OCI-LY7 (cell line): ENCODE measurements at regions not wholly inside any gene's neighbourhood (a gene's known extent, or its start where the extent isn't known, plus 50 kb on each side); places are given as distances from the start of the nearest gene placed in this dataset.

Experiments
- BruUV-seq: library from RNA; stranded (reverse); fragments of 400-500 nt; replicated peaks from 2 replicates; lab custom pipeline; 2021; lab: Mats Ljungman, UMichigan
- CTCF ChIA-PET: fragments of 300-600 bp; sonication (Branson Sonifier 250); formaldehyde crosslinking; loops from one replicate; lab custom pipeline; 2022; ENCODE audit warnings: antibody characterized with exemption; ENCODE audit not compliant: unreplicated experiment; lab: Charles Lee
- POLR2A ChIA-PET: fragments of 300-600 bp; sonication (Branson Sonifier 250); formaldehyde crosslinking; loops from one replicate; lab custom pipeline; 2022; ENCODE audit warnings: antibody characterized with exemption; lab: Charles Lee
- DNase-seq: peaks from one replicate; pipeline ENCODE4 v3.0.0-alpha.2; 2015; ENCODE audit warnings: low spot score
- H2AFZ ChIP-seq: fragments of 200-600 bp; sonication (generic), shearing (Covaris generic); 2 replicates; pipeline ENCODE4 v1.6.1; 2014; ENCODE audit warnings: mild to moderate bottlenecking, antibody characterized with exemption, low read length, moderate library complexity
- H3K27ac ChIP-seq: fragments of 200-600 bp; sonication (generic); 2 replicates; pipeline ENCODE4 v1.5.1; 2014; ENCODE audit warnings: mixed run types, low read depth, mild to moderate bottlenecking, moderate library complexity, low read length, inconsistent platforms; ENCODE audit not compliant: poor library complexity, severe bottlenecking
- H3K36me3 ChIP-seq: fragments of 200-600 bp; sonication (generic); 2 replicates; pipeline ENCODE4 v1.6.1; 2014; ENCODE audit warnings: mild to moderate bottlenecking, antibody characterized with exemption, low read length, moderate library complexity, mixed read lengths; ENCODE audit not compliant: insufficient read depth
- H3K4me1 ChIP-seq: fragments of 200-600 bp; sonication (generic); 2 replicates; pipeline ENCODE4 v1.5.1; 2014; ENCODE audit warnings: mild to moderate bottlenecking, low read length; ENCODE audit not compliant: insufficient read depth, poor library complexity, severe bottlenecking
- H3K4me2 ChIP-seq: fragments of 200-600 bp; sonication (generic); 2 replicates; pipeline ENCODE4 v1.6.1; 2014; ENCODE audit warnings: mild to moderate bottlenecking, low read length
- H3K4me3 ChIP-seq: fragments of 200-600 bp; sonication (generic); 2 replicates; pipeline ENCODE4 v1.5.1; 2014; ENCODE audit warnings: mild to moderate bottlenecking, low read depth, low read length; ENCODE audit not compliant: poor library complexity, severe bottlenecking
- H3K79me2 ChIP-seq: fragments of 200-600 bp; sonication (generic); 2 replicates; pipeline ENCODE4 v1.6.1; 2016; ENCODE audit warnings: low read depth, mild to moderate bottlenecking, low read length, moderate library complexity, mixed read lengths; ENCODE audit not compliant: insufficient read depth
- H3K9me2 ChIP-seq: fragments of 200-600 bp; sonication (generic); 2 replicates; pipeline ENCODE4 v1.6.1; 2016; ENCODE audit warnings: mild to moderate bottlenecking, low read length, mixed read lengths; ENCODE audit not compliant: insufficient read depth
- H3K9me3 ChIP-seq: fragments of 200-600 bp; sonication (generic); 2 replicates; pipeline ENCODE4 v1.6.1; 2014; ENCODE audit warnings: mild to moderate bottlenecking, mixed run types, low read length, mixed read lengths
- H4K20me1 ChIP-seq: fragments of 200-600 bp; sonication (generic); 2 replicates; pipeline ENCODE4 v1.6.1; 2014; ENCODE audit warnings: mild to moderate bottlenecking, antibody characterized with exemption, low read length, moderate library complexity, mixed read lengths; ENCODE audit not compliant: insufficient read depth
- EZH2phosphoT487 ChIP-seq: fragments of 200-600 bp; sonication (generic); IDR thresholded peaks from 2 replicates; pipeline ENCODE4 v1.6.1; 2018; ENCODE audit warnings: low read depth, borderline replicate concordance, mild to moderate bottlenecking, mixed run types, antibody characterized with exemption, low read length, moderate library complexity, mixed read lengths
- intact Hi-C: fragments of 100-400 bp; cut with micrococcal nuclease; formaldehyde crosslinking; loops from one replicate; pipeline ENCODE4 v1.10.0; 2022; ENCODE audit not compliant: unreplicated experiment
- TF ChIP-seq, protein P1 (sequence below): fragments of 200-600 bp; sonication (generic); conservative IDR thresholded peaks from 2 replicates; pipeline ENCODE4 v1.5.1; 2014; ENCODE audit warnings: mild to moderate bottlenecking, antibody characterized with exemption, low read length, moderate library complexity, mixed read lengths

DNA sequence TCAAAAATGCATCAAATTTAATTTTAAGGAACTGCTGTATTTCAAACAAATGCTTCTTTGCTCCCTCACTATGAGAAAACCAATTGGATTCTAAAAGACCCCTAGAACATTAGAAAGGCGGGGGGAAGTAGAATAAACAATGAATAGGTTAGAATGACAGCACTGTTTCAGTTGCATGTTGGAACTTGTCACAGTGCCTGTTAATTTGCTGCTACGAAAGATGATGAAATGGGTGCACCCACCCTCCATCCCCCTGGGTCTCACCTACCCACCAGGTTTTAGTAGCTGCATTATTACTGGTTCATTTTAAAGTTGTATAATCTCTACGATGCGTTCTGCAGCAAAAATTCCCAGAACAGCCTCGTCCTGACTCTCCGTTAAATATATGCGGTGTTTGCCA lies 193.0 kb upstream of the COPS8 start:
- no peaks in the 10 kb centered on the region for H3K4me1 ChIP-seq
- ChIA-PET CTCF (no interaction called here), POLR2A (no interaction called here)
- H3K9me3 ChIP-seq, result no peaks in the 10 kb centered on the region
- H2AFZ ChIP-seq, result no peak overlapping the region
- intact Hi-C loops, result no loop called here
- no peak overlapping the region for H3K4me2 ChIP-seq
- no peaks in the 10 kb centered on the region for H4K20me1 ChIP-seq
- DNase-seq, result no peak
- TF ChIP-seq, protein P1, sequence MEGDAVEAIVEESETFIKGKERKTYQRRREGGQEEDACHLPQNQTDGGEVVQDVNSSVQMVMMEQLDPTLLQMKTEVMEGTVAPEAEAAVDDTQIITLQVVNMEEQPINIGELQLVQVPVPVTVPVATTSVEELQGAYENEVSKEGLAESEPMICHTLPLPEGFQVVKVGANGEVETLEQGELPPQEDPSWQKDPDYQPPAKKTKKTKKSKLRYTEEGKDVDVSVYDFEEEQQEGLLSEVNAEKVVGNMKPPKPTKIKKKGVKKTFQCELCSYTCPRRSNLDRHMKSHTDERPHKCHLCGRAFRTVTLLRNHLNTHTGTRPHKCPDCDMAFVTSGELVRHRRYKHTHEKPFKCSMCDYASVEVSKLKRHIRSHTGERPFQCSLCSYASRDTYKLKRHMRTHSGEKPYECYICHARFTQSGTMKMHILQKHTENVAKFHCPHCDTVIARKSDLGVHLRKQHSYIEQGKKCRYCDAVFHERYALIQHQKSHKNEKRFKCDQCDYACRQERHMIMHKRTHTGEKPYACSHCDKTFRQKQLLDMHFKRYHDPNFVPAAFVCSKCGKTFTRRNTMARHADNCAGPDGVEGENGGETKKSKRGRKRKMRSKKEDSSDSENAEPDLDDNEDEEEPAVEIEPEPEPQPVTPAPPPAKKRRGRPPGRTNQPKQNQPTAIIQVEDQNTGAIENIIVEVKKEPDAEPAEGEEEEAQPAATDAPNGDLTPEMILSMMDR, result no peak
- TF ChIP-seq EZH2phosphoT487, result no peak
- no peak overlapping the region for H3K27ac ChIP-seq
- H3K9me2 ChIP-seq, result no peaks in the 10 kb centered on the region
- H3K4me3 ChIP-seq, result no peak overlapping the region
- no TSS peak for BruUV-seq
- H3K36me3 ChIP-seq, result no peaks in the 10 kb centered on the region
- no peaks in the 10 kb centered on the region for H3K79me2 ChIP-seq

DNA sequence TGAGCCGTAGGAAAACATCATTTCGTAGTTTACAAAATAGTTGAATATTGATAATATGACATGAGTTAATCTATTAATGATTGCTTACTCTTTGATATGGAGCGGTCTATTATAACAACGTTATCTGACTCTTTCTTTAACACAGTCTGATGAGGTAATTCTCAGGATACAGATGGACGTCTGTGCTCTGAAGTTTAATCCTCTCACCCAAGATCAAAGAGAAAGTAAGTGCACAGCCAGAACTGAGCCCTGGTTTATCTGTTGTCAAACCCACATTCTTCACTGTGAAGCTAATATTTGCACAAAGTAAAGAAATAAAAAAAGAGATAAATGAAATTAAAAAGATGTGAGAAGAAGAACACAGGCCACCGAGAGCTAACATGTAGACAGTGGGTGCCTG lies 190.9 kb upstream of the COPS8 start:
- intact Hi-C loops, result no loop called here
- POLR2A ChIA-PET, result interaction anchor here (1.0 kb wide), 1 partner anchor 13 kb away, joined by 3 read pairs; no protein-coding TSS in a partner anchor
- H3K27ac ChIP-seq, result no peak overlapping the region
- no peaks in the 10 kb centered on the region for H3K9me2 ChIP-seq
- TF ChIP-seq, protein P1, result no peak
- TF ChIP-seq EZH2phosphoT487, result no peak
- H3K36me3 ChIP-seq, result no peaks in the 10 kb centered on the region
- no TSS peak for BruUV-seq
- H2AFZ ChIP-seq, result no peak overlapping the region
- H3K9me3 ChIP-seq, result no peaks in the 10 kb centered on the region
- H3K4me2 ChIP-seq, result no peak overlapping the region
- CTCF ChIA-PET, result no interaction called here
- no peaks in the 10 kb centered on the region for H4K20me1 ChIP-seq
- no peaks in the 10 kb centered on the region for H3K4me1 ChIP-seq
- no peak for DNase-seq
- H3K4me3 ChIP-seq, result no peak overlapping the region
- H3K79me2 ChIP-seq, result no peaks in the 10 kb centered on the region

DNA sequence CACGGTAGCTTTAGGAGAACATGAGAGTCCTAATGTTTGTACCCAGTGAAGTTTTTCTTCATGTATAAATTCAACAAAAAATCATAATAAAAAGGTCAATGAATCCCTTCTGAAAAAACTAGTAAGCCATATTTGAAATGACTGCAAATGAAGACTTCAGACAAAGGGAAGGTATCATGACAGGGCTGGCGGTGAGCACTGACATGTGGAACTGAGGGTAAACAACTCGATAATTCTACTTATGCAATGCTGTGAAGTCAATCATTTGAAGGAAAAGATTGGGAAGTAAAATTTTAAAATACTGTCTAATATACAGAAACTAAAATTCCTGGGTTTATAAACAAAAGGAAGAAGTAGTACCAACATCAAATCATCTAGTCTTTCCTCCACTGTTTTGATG lies 190.2 kb upstream of the COPS8 start:
- intact Hi-C loops, result no loop called here
- Histone ChIP-seq H3K9me3 (no peaks in the 10 kb centered on the region), H3K27ac (no peak overlapping the region), H3K4me1 (no peaks in the 10 kb centered on the region), H4K20me1 (no peaks in the 10 kb centered on the region), H3K36me3 (no peaks in the 10 kb centered on the region), H3K4me3 (no peak overlapping the region), H3K79me2 (no peaks in the 10 kb centered on the region), H2AFZ (no peak overlapping the region), H3K9me2 (no peaks in the 10 kb centered on the region), H3K4me2 (no peak overlapping the region)
- TF ChIP-seq EZH2phosphoT487, result no peak
- TF ChIP-seq, protein P1, result no peak
- BruUV-seq, result no TSS peak
- ChIA-PET POLR2A (interaction anchor here (1.0 to 1.1 kb wide), 2 partner anchors 12 to 231 kb away, joined by 3 to 4 read pairs; no protein-coding TSS in a partner anchor), CTCF (no interaction called here)
- DNase-seq, result no peak
